ENCODE measurements at regions not wholly inside any gene's neighbourhood (a gene's known extent, or its start where the extent isn't known, plus 50 kb on each side); places are given as distances from the start of the nearest gene placed in this dataset.

DNA sequence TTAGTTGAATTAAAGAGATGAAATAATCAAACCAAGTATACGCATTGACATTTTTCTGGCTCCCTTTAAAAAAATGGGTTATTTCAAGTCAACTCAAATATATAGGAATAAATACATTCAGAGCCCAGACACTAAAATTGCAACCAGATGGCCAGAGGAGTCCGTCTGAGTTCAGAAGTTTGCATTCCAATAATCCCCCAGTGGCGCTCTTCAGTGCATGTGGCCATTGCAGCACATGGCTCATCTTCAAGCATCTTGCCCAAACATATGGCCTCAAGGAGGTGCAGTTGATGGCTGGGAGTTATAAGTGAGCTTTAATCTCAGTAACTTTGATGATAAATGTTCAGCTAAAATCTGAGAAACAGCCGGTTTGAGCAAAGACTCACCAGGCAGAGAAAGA lies 295.8 kb upstream of the LRRN1 start:
- TF ChIP-seq ELF4 (IDR thresholded peaks at IDR 0.05) (no peak), L3MBTL2 (conservative IDR thresholded peaks at IDR 0.05) (no peak), FOXM1 (IDR thresholded peaks at IDR 0.05; ENCODE audit: borderline replicate concordance) (no peak), ZNF384 (IDR thresholded peaks at IDR 0.05) (no peak), FOXK2 (IDR thresholded peaks at IDR 0.05) (no peak), HDGF (IDR thresholded peaks at IDR 0.05; ENCODE audit: borderline replicate concordance) (no peak)
- DNase-seq (ENCODE audit: extremely low spot score): no peak
- ChIA-PET CTCF (no interaction called here), POLR2A (no interaction called here)

GRCh38 chr3:3499987-3500386 lies 299.2 kb upstream of the LRRN1 start:
- ChIA-PET POLR2A (no interaction called here), CTCF (no interaction called here)
- TF ChIP-seq CTBP1 (IDR thresholded peaks at IDR 0.05; ENCODE audit: borderline replicate concordance) (no peak), FOXK2 (IDR thresholded peaks at IDR 0.05) (no peak), L3MBTL2 (conservative IDR thresholded peaks at IDR 0.05) (no peak), FOXM1 (IDR thresholded peaks at IDR 0.05; ENCODE audit: borderline replicate concordance) (no peak), HDGF (IDR thresholded peaks at IDR 0.05; ENCODE audit: borderline replicate concordance) (no peak), ZNF384 (IDR thresholded peaks at IDR 0.05) (no peak), SP1 (IDR thresholded peaks at IDR 0.05) (no peak), FOXA1 (IDR thresholded peaks at IDR 0.05) (no peak), ELF4 (IDR thresholded peaks at IDR 0.05) (no peak), SUZ12 (IDR thresholded peaks at IDR 0.05) (no peak), PKNOX1 (IDR thresholded peaks at IDR 0.05) (no peak)
- no peak for DNase-seq (ENCODE audit: extremely low spot score)

GRCh38 chr3:3499012-3499562 lies 300.1 kb upstream of the LRRN1 start:
- ChIA-PET CTCF (no interaction called here), POLR2A (no interaction called here)
- DNase-seq (ENCODE audit: extremely low spot score): no peak
- no peak for TF ChIP-seq TARDBP (IDR thresholded peaks at IDR 0.05)
- TF ChIP-seq PKNOX1 (IDR thresholded peaks at IDR 0.05): no peak
- no peak for TF ChIP-seq LEF1 (IDR thresholded peaks at IDR 0.05; ENCODE audit: borderline replicate concordance)
- TF ChIP-seq ELF4 (IDR thresholded peaks at IDR 0.05): no peak
- no peak for TF ChIP-seq SP1 (IDR thresholded peaks at IDR 0.05)
- TF ChIP-seq CTBP1 (IDR thresholded peaks at IDR 0.05; ENCODE audit: borderline replicate concordance): no peak
- no peak for TF ChIP-seq HDGF (IDR thresholded peaks at IDR 0.05; ENCODE audit: borderline replicate concordance)
- no peak for TF ChIP-seq BHLHE40 (IDR thresholded peaks at IDR 0.05; ENCODE audit: borderline replicate concordance)
- no peak for TF ChIP-seq FOXK2 (IDR thresholded peaks at IDR 0.05)

DNA sequence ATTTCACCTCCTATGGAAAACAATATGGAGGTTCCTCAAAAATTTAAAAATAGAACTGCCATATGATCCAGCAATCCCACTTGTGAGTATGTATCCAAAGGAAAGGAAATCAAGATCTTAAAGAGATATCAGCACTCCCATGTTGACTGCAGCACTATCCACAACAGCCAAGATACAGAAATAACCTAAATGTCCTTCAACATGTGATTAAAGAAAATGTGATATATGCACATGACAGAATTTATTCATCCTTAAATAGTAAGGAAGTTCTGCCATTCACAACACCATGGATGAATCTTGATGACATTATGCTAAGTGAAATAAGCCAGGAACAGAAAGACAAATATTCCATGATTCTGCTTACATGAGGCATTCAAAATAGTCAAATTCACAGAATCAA lies 303.6 kb upstream of the LRRN1 start:
- DNase-seq (ENCODE audit: extremely low spot score): no peak
- TF ChIP-seq FOXM1 (IDR thresholded peaks at IDR 0.05; ENCODE audit: borderline replicate concordance) (no peak), FOXA1 (IDR thresholded peaks at IDR 0.05) (no peak), ARNT (IDR thresholded peaks at IDR 0.05) (no peak), SP1 (IDR thresholded peaks at IDR 0.05) (no peak), NFRKB (IDR thresholded peaks at IDR 0.05) (no peak), L3MBTL2 (conservative IDR thresholded peaks at IDR 0.05) (no peak), BHLHE40 (IDR thresholded peaks at IDR 0.05; ENCODE audit: borderline replicate concordance) (no peak), PKNOX1 (IDR thresholded peaks at IDR 0.05) (no peak), ZNF384 (IDR thresholded peaks at IDR 0.05) (no peak), CTBP1 (IDR thresholded peaks at IDR 0.05; ENCODE audit: borderline replicate concordance) (no peak), TARDBP (IDR thresholded peaks at IDR 0.05) (no peak), ELF4 (IDR thresholded peaks at IDR 0.05) (no peak), HDGF (IDR thresholded peaks at IDR 0.05; ENCODE audit: borderline replicate concordance) (no peak), FOXK2 (IDR thresholded peaks at IDR 0.05) (no peak), LEF1 (IDR thresholded peaks at IDR 0.05; ENCODE audit: borderline replicate concordance) (no peak), SUZ12 (IDR thresholded peaks at IDR 0.05) (no peak)
- ChIA-PET POLR2A (no interaction called here), CTCF (no interaction called here)

- DNase-seq (ENCODE audit: extremely low spot score): no peak
- TF ChIP-seq ARNT (IDR thresholded peaks at IDR 0.05) (no peak), CTBP1 (IDR thresholded peaks at IDR 0.05; ENCODE audit: borderline replicate concordance) (no peak), PKNOX1 (IDR thresholded peaks at IDR 0.05) (no peak), HDGF (IDR thresholded peaks at IDR 0.05; ENCODE audit: borderline replicate concordance) (no peak), ZNF384 (IDR thresholded peaks at IDR 0.05) (no peak), SUZ12 (IDR thresholded peaks at IDR 0.05) (no peak), TARDBP (IDR thresholded peaks at IDR 0.05) (no peak), LEF1 (IDR thresholded peaks at IDR 0.05; ENCODE audit: borderline replicate concordance) (no peak), SP1 (IDR thresholded peaks at IDR 0.05) (no peak), ELF4 (IDR thresholded peaks at IDR 0.05) (no peak), FOXK2 (IDR thresholded peaks at IDR 0.05) (no peak), FOXA1 (IDR thresholded peaks at IDR 0.05) (no peak), BHLHE40 (IDR thresholded peaks at IDR 0.05; ENCODE audit: borderline replicate concordance) (no peak), L3MBTL2 (conservative IDR thresholded peaks at IDR 0.05) (no peak), NFRKB (IDR thresholded peaks at IDR 0.05) (no peak), FOXM1 (IDR thresholded peaks at IDR 0.05; ENCODE audit: borderline replicate concordance) (no peak)
- ChIA-PET POLR2A (no interaction called here), CTCF (no interaction called here)
Measured at GRCh38 chr3:3476669-3477068, 297.2 kb upstream of the CRBN start.

GRCh38 chr3:3468596-3468995 lies 289.1 kb upstream of the CRBN start:
- no peak for DNase-seq (ENCODE audit: extremely low spot score)
- ChIA-PET CTCF (no interaction called here), POLR2A (no interaction called here)
- no peak for TF ChIP-seq NFRKB (IDR thresholded peaks at IDR 0.05)
- TF ChIP-seq SUZ12 (IDR thresholded peaks at IDR 0.05): no peak
- TF ChIP-seq ZNF384 (IDR thresholded peaks at IDR 0.05): no peak
- TF ChIP-seq LEF1 (IDR thresholded peaks at IDR 0.05; ENCODE audit: borderline replicate concordance): no peak
- TF ChIP-seq TARDBP (IDR thresholded peaks at IDR 0.05): no peak
- no peak for TF ChIP-seq ELF4 (IDR thresholded peaks at IDR 0.05)
- TF ChIP-seq FOXA1 (IDR thresholded peaks at IDR 0.05): no peak
- TF ChIP-seq FOXM1 (IDR thresholded peaks at IDR 0.05; ENCODE audit: borderline replicate concordance): no peak
- no peak for TF ChIP-seq CTBP1 (IDR thresholded peaks at IDR 0.05; ENCODE audit: borderline replicate concordance)
- TF ChIP-seq BHLHE40 (IDR thresholded peaks at IDR 0.05; ENCODE audit: borderline replicate concordance): no peak
- TF ChIP-seq SP1 (IDR thresholded peaks at IDR 0.05): no peak
- TF ChIP-seq L3MBTL2 (conservative IDR thresholded peaks at IDR 0.05): no peak
